AG10803 (cell line): ENCODE measurements at regions not wholly inside any gene's neighbourhood (a gene's known extent, or its start where the extent isn't known, plus 50 kb on each side); places are given as distances from the start of the nearest gene placed in this dataset.

ENCODE experiments used
- DNase-seq: peaks from one replicate; pipeline ENCODE4 v3.0.0; 2010; ENCODE audit warnings: low read depth
- H3K4me3 ChIP-seq: 2 replicates; pipeline ENCODE4 v1.5.1; 2011; ENCODE audit warnings: mild to moderate bottlenecking, low read length, control low read depth
- TF ChIP-seq, protein P1 (sequence below): conservative IDR thresholded peaks from 2 replicates; pipeline ENCODE4 v1.5.1; 2011; ENCODE audit warnings: mild to moderate bottlenecking, low read length, control low read depth, inconsistent platforms

DNA sequence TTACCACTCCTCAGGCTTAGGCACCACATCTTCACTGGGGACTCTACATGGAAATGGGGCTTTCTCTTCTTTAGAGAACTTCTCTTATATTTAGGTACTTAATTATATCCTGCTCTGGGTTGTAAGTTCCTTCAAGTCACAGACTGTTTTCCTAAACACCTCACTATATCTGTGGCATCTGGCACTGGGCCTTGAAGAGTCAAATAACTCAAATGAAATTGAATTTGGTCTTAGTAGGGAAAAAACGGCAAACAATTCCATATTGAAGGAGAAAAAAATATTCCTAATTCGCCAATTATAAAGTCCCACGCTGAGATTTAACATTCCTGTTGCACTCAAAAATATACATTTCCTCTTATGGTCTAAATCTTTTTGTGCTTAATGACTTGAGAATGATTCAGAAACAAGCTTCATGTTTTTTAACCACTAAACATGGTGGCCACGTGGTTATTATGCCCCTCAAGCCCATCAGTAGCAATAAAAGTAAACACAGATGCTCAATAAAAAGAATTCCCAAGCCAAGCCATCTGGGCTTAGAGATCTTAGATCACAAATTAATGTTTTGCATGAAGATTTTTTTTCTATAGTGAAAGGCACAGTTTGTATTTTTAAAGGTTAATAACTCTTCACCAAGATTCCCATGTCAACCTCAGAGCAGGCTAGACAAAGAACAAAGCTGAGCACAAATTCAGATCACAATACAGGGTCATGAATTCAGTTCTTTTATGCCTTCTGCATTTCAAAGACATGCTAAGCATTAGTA is 105.5 kb upstream of the SYT4 start:
- no peak overlapping the region for H3K4me3 ChIP-seq
- TF ChIP-seq, protein P1, sequence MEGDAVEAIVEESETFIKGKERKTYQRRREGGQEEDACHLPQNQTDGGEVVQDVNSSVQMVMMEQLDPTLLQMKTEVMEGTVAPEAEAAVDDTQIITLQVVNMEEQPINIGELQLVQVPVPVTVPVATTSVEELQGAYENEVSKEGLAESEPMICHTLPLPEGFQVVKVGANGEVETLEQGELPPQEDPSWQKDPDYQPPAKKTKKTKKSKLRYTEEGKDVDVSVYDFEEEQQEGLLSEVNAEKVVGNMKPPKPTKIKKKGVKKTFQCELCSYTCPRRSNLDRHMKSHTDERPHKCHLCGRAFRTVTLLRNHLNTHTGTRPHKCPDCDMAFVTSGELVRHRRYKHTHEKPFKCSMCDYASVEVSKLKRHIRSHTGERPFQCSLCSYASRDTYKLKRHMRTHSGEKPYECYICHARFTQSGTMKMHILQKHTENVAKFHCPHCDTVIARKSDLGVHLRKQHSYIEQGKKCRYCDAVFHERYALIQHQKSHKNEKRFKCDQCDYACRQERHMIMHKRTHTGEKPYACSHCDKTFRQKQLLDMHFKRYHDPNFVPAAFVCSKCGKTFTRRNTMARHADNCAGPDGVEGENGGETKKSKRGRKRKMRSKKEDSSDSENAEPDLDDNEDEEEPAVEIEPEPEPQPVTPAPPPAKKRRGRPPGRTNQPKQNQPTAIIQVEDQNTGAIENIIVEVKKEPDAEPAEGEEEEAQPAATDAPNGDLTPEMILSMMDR = no peak
- DNase-seq = no peak

GRCh38 chr18:43389163-43389562 is 111.9 kb upstream of the SYT4 start:
- no peak overlapping the region for H3K4me3 ChIP-seq
- DNase-seq = no peak
- TF ChIP-seq, protein P1 = no peak

- DNase-seq = no peak
- H3K4me3 ChIP-seq = no peak overlapping the region
- TF ChIP-seq, protein P1 = no peak
Measured at GRCh38 chr18:43392168-43392567, 114.9 kb upstream of the SYT4 start.

DNA sequence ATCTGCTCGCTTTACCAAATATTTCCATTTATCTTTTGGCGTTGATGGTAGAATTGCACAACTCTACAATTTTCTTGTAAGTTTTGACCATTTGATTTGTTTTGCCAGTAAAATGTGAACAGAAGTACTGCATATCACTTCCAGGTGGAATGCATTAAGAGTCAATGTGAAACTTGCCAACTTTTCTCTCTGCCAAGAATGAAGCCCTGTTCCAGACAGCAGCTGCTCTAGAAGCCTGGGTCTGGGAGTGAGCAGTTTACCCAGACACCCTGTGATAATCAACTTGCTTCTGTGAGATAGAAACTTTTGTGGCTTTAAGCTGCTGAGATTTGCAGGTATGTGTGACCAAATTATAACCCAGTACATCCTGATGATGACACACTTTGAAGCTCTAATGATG is 115.9 kb upstream of the SYT4 start:
- peak; percentile 5 for DNase-seq
- TF ChIP-seq, protein P1 = no peak
- no peak overlapping the region for H3K4me3 ChIP-seq

GRCh38 chr18:43396266-43396665 is 119.0 kb upstream of the SYT4 start:
- no peak for DNase-seq
- TF ChIP-seq, protein P1 = peak; percentile 35; the same call in 1 of the 2 replicates
- H3K4me3 ChIP-seq = no peak overlapping the region

DNA sequence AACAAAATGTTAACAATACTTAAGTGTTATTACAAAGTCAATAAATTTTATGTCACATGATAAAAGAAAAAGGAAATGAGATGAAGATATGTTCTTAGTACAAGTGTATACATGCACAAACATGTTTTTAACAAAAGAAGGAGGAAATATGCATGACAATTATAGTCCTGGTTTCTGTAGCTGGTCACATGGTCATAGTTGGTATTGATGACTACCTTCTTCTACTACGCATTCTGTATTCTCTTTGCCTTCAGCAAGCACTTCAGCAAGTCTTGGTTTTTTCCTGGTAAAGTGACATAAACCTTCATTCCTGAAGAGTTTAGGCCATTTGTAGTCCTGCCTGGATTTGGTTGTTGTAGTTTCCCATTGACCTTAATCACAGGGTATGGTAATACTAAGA is 121.3 kb upstream of the SYT4 start:
- no peak overlapping the region for H3K4me3 ChIP-seq
- no peak for DNase-seq
- TF ChIP-seq, protein P1 = no peak

GRCh38 chr18:43405097-43405496 is 127.8 kb upstream of the SYT4 start:
- no peak for DNase-seq
- H3K4me3 ChIP-seq = no peak overlapping the region
- TF ChIP-seq, protein P1 = no peak
